NB4 (cell line): ENCODE measurements at regions not wholly inside any gene's neighbourhood (a gene's known extent, or its start where the extent isn't known, plus 50 kb on each side); places are given as distances from the start of the nearest gene placed in this dataset.

Source experiments
- CTCF ChIP-seq: IDR thresholded peaks from one replicate; pipeline ENCODE4 v1.5.1; 2012; ENCODE audit warnings: low read depth, low read length
- MAX ChIP-seq: IDR thresholded peaks from 2 replicates; pipeline ENCODE4 v1.6.1; 2011; ENCODE audit warnings: low read depth, low read length
- MYC ChIP-seq: IDR thresholded peaks from 2 replicates; pipeline ENCODE4 v1.6.1; 2011; ENCODE audit warnings: low read depth, low read length
- POLR2A ChIP-seq: IDR thresholded peaks from 2 replicates; pipeline ENCODE4 v1.6.1; 2011; ENCODE audit warnings: mild to moderate bottlenecking; ENCODE audit not compliant: insufficient read length; ENCODE audit errors: extremely low read depth

- no peak for TF ChIP-seq CTCF
- TF ChIP-seq POLR2A = no peak
- no peak for TF ChIP-seq MAX
- no peak for TF ChIP-seq MYC
Observed at GRCh38 chrX:68953331-68953730, 124.5 kb downstream of the EFNB1 start.
